ENCODE measurements at regions not wholly inside any gene's neighbourhood (a gene's known extent, or its start where the extent isn't known, plus 50 kb on each side); places are given as distances from the start of the nearest gene placed in this dataset.
"Not testable (repeated sequence)": the region's sequence is repeated elsewhere in the genome, so short reads cannot be mapped to it uniquely, and the experiment has no call there.

GRCh38 chr6:144360401-144360800 lies 75.3 kb downstream of the UTRN start:
- DNase-seq: no peak

GRCh38 chr6:144361016-144361415 lies 75.9 kb downstream of the UTRN start:
- DNase-seq: no peak

DNA sequence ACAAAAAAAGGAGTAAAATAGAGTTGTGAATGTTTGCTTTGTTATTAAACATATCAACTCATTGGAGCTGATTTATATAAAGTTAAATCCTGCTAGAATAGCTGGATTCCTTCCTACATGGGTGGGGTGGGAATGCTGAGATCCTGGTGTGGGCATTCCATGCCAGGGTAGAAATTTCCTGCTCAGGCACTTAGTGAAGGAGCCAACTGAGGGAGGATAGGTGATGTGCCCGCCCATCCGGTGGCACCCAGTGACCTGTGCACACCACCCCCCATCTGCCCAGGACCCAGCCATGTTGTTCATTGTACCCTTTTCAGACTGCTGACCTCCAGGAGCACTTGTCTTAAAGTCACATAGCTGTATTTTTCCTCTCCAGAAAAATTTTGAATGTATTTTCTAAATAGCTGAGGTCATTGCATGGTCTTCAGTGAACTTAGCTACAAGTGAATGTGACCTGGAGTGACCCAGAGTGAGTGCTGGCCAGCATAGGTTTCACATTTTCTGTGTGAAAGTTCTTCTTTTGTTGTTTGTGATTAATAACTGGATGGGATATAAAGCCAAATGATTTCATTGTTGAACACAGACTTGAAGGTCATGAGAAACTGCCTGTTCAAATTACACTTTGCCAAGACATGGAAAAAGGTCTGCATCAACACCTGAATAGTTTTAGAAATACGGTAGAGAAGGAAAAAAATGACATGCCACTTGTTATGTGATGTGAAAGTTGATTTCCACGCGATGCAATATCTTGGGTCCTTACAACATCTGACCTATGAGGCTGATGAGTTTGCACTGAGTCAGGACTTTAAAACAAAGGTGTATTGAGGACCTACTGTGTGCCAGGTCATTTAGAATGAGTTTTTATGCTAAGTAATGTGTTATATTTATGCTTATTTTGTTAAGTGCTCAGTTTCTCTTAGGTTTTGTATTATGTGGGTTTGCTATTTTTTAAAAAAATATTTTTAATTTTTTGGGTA lies 77.2 kb downstream of the UTRN start:
- DNase-seq: no peak

GRCh38 chr6:144364208-144364720 lies 79.1 kb downstream of the UTRN start:
- no peak for DNase-seq

- DNase-seq: no peak
These were observed 79.6 kb downstream of the UTRN start for GRCh38 chr6:144364782-144365181.

DNA sequence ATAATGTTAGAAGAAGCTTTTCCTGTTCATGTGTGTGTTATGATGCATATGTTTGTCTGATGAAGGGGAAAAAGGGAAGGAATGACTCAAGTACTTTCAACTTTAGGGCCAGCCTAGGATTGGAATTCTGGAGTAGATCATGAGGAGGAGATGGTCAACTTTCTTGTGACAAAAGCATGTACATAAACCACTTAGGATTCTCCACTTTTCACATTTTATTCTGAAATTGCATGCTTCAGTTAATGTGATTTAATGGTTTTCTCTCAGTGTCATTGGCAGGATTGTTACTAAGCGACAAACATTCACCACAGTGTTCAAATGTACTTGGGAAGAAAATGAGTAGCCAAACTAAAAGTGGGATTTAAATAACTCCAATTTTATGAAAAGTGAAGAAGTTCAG lies 80.1 kb downstream of the UTRN start:
- DNase-seq: no peak

GRCh38 chr6:144369696-144370095 lies 84.6 kb downstream of the UTRN start:
- not testable (repeated sequence) for DNase-seq

DNA sequence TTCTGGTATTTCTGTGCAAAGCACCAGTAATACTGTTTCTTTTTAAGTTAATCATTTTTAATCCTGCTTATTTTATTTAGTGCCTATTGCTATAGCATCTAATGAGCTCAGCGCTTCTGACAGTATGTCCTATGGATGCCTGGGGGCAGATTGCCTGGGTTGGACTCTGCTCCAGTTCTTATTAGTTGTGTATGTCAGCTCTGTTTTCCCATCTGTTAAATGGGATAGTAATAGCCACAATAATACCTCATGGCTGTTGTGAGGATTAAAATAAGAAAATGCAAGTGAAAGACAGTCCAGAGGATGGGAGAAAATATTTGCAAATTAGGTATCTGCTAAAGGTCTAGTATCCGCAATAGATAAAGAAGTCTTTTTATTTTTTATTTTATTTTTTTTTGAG lies 87.0 kb downstream of the UTRN start:
- no peak for DNase-seq

DNA sequence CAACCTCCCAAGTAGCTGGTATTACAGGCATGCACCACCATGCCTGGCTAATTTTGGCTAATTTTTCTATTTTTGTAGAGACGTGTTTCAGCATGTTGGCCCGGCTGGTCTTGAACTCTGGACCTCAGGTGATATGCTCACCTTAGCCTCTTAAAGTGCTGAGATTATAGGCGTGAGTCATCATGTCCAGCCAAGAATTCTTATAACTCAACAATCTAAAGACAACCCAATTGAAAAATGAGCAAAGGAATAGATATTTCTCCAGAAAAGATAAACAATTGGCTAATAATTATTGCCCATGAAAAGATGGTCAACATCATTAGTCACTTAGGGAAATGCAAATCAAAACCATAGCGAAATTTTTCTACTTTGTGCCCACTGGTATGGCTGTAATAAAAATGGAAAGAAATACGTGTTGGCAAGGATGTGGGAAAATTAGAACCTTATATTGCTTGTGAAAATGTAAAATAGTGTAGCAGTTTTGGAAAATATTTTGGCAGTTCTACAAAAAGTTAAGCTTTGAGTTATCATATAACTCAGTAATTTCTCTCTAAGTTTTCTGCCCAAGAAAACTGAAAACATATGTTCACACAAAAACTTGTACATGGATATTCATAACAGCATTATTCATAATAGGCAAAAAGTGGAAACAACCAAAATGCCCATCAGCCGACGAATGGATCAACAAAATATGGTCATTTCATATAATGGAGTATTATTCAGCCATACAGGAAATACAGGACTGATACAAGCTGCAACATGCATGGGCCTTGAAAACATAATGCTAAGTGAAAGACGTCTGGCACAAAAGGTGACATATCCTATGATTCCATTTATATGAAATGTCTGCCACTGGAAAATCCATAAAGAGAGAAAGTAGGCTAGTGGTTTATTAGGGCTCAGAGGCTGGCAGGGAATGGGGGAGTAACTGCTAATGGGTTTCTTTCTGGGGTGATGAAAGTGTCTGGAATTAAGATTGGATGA lies 87.8 kb downstream of the UTRN start:
- DNase-seq: no peak

- not testable (repeated sequence) for DNase-seq
These were observed 89.4 kb downstream of the UTRN start for GRCh38 chr6:144374525-144374924.

GRCh38 chr6:144377586-144378210 lies 92.6 kb downstream of the UTRN start:
- DNase-seq: no peak

DNA sequence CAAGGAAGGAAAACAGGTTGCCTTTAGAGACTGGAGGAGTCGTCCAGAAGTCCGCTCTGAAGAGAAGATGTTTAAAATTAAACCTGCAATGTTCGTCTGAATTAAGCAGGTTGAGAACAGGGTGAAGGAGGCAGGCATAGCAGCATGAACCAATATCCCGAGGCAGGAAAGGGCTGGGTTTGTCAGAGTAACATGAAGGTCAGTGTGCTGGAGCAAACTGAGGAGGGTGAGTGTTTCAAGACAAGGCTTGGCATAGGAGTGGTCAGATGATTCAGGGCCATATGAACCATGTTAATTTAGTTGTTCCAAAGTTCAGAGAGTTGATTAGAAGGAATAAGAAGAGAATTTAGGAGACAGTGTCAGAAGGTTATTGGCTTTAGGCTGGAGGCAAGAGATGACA lies 93.3 kb downstream of the UTRN start:
- DNase-seq: no peak

DNA sequence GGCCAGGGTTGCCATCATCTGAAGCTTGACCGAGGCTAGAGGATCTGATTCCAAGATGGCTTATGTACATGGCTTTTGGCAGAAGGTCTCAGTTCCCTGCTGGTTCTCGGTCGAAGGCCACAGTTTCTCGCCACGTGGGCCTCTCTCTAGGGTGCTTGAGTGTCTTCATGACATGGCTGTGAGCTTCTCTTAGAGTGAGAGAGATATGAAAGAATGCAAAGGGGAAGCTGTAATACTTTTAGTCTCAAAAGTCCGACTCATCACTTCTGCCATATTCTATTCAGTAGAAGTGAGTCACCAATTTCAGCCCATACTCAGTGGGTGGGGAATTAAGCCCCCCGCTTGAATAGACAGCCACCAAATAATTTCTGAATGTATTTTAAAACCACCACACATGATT lies 94.2 kb downstream of the UTRN start:
- DNase-seq: no peak

- not testable (repeated sequence) for DNase-seq
These were observed 96.4 kb downstream of the UTRN start for GRCh38 chr6:144381499-144381898.

DNA sequence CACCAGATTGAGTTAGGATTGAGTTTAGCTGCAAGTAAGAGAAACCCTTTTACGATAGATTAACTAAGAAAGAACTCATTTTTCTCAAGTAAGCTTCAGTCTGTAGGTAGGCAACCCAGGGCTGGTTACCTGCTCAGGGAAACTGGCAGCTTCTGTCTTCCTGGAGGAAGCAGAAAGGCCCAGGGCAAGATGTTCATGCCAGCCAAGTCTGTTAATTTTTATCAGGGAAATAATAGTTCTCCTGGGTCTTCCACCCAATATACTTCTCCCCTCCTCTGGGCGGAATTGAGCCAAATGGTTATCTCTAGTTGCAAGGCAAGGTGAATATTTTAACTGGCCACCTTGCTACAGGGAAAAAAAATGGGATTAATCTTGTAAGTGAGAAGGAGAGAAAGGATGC lies 98.2 kb downstream of the UTRN start:
- no peak for DNase-seq

DNA sequence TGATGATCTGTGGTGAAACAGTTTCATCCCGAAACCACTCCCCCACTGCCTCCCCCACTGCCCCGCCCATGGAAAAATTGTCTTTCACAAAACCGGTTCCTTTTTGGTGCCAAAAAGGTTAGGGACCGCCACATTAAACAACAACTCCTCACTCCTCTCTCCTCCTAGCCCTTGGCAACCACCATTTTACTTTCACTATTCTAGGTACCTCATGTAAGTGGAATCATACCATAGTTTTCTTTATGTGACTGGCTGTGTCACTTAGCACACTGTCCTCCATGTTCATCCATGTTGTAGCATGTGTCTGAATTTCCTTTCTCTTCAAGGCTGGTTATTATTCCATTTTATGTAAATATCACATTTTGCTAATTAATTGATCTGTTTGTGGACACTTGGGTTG lies 99.3 kb downstream of the UTRN start:
- DNase-seq: no peak

GRCh38 chr6:144389474-144389873 lies 104.3 kb downstream of the UTRN start:
- DNase-seq: not testable (repeated sequence)

- DNase-seq: no peak
These were observed 105.1 kb downstream of the UTRN start for GRCh38 chr6:144390202-144390601.

- no peak for DNase-seq
These were observed 105.8 kb downstream of the UTRN start for GRCh38 chr6:144390886-144391285.

DNA sequence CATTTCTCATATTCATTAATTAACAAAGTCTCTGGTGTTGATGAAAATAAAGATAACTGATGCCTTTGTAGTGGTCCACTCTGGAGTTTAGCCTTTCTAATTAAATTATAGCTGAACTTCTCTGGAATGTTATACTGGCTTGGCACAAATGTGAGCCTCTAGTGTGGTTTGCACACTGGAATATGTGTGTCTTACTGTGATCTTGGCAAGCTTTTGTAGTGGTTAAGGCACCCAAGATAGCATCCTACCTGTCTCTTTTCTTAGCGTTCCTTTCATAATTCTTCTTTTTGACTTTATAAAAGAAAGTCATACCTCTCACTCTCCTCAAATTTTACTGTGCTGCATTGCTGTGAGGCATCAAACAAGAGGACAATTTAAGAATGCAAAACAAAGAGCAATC lies 107.4 kb downstream of the UTRN start:
- DNase-seq: no peak

DNA sequence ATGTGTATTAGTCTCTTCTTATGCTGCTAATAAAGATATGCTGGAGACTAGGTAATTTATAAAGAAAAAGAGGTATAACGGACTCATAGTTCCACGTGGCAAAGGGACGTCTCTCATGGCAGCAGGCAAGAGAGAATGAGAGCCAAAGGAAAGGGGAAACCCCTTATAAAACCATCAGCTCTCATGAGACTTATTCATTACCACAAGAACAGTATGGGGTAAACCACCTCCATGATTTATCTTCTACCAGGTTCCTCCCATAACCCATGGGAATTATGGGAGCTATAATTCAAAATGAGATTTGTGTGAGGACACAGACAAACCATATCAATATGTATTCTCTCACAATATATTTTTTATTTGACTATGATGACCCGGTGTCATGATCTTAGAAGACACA lies 109.1 kb downstream of the UTRN start:
- DNase-seq: no peak

GRCh38 chr6:144395014-144395413 lies 109.9 kb downstream of the UTRN start:
- DNase-seq: no peak

DNA sequence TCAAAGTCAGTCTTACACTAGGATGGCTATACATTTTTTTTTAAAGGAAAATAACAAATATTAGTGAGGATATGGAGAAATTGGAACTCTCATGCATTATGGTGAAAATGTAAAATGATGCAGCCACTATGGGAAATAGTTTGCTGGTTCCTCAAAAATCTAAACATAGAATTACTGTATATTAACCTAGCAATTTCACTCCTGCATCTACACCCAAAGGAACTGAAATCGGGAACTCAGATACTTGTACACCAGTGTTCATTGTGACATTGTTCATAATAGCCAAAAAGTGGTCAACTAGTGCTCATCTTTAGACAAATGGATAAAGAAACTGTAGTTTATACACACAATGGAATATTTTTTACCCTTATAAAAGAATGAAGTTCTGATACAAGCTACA lies 110.7 kb downstream of the UTRN start:
- DNase-seq: no peak

All from NCI-H1694 treated with DMSO at 0.1 percent for 48 hours (cell line).